ENCODE measurements at regions not wholly inside any gene's neighbourhood (a gene's known extent, or its start where the extent isn't known, plus 50 kb on each side); places are given as distances from the start of the nearest gene placed in this dataset.

DNA sequence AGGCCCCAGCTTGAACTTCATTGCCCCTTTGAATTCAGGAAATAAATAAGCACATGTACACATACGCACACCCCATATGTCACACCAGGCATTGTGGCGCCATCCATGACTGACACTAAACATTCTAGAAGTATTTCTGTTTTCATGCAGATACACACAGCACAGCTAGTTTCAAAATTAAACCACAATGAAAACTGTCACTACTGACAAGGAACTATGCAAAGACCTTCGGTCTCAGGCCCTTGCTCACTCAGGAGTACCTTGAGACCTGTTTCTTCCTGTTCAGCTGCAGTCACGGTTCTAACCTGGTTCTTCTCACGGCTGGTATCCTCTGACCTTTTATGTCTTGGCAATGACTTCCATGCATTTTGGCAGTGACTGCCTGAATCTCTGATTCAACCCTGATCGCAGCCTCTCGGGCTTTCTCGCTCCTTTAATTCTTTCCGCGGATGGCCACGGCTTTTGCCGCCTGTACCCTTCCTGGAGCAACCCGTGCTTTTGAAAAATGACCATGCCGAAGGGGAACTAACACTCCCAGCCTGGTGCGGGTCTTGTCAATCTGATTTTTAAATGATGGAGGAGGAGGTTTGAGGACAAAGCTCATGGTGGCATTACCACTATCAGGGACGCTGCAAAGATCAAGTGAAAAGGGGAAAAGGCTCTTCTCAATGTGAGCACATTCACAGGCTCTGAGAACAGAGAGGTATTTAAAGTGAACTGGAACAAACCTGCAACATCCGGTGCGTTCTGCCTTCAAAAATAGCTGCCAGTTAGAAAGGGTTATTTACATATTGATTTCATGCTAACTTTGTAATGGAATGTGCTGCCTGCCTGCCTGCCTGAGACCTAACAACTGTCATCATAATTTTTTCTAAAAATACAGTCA, 384.6 kb downstream of the RRAGC start:
- Histone ChIP-seq H2BK20ac (ENCODE audit: low read depth, low read length, poor library complexity, severe bottlenecking) (no peak overlapping the region), H3K23me2 (ENCODE audit: insufficient read length, low read depth, low read length, poor library complexity, severe bottlenecking) (peaks cover 8% of the 10 kb centered on the region), H2AFZ (ENCODE audit: low read length) (peak overlapping the region; percentile 15), H4K91ac (ENCODE audit: insufficient read length, low read depth, low read length) (no peak overlapping the region), H3K9me3 (ENCODE audit: control insufficient read depth, low read depth, low read length) (no peaks in the 10 kb centered on the region), H3K79me1 (ENCODE audit: insufficient read depth, low read depth, low read length, poor library complexity, severe bottlenecking) (no peaks in the 10 kb centered on the region), H3K14ac (ENCODE audit: insufficient read depth, low read length) (no peak overlapping the region), H3K56ac (ENCODE audit: insufficient read length, low read depth, low read length) (no peak overlapping the region), H3K4me1 (ENCODE audit: insufficient read depth, low read length) (peaks cover 8% of the 10 kb centered on the region; the same call in 1 of the 2 replicates), H4K5ac (ENCODE audit: insufficient read length, low read depth, low read length) (peak overlapping the region; percentile 7), H2BK12ac (ENCODE audit: insufficient read length, low read depth, low read length) (peak overlapping the region; percentile 71), H3K9ac (ENCODE audit: extremely low read depth, insufficient read length, low read length) (peak overlapping the region; percentile 44), H2AK5ac (ENCODE audit: insufficient read length, low read length) (peak overlapping the region; percentile 11), H3K27ac (ENCODE audit: insufficient read length, low read depth, low read length) (peak overlapping the region; percentile 18), H3K18ac (ENCODE audit: insufficient read length, low read depth, low read length) (no peak overlapping the region), H4K8ac (replicated peaks; ENCODE audit: insufficient read length, low read depth, low read length) (no peak overlapping the region), H2BK120ac (ENCODE audit: low read depth, low read length, poor library complexity, severe bottlenecking) (no peak overlapping the region), H3K4ac (ENCODE audit: low read depth, low read length) (no peak overlapping the region), H3T11ph (ENCODE audit: low read length) (no peak overlapping the region), H3K79me2 (ENCODE audit: insufficient read depth, low read length) (no peaks in the 10 kb centered on the region), H4K20me1 (ENCODE audit: control insufficient read depth, insufficient read depth, insufficient read length) (no peaks in the 10 kb centered on the region), H2BK5ac (ENCODE audit: insufficient read length, low read length) (no peak overlapping the region), H3K23ac (ENCODE audit: insufficient read length, low read depth, low read length) (no peak overlapping the region), H3K4me2 (ENCODE audit: insufficient read depth, insufficient read length, low read length) (peak overlapping the region; percentile 82), H3K27me3 (ENCODE audit: insufficient read depth, low read length) (no peaks in the 10 kb centered on the region), H2BK15ac (ENCODE audit: low read depth, low read length) (no peak overlapping the region)
- H3K27ac Mint-ChIP-seq = peak overlapping the region in 2 of 3 experiments; percentile 26 to 96; a peak in 5 of 7 replicates
- no peak for DNase-seq
- peaks cover 33% of the 10 kb centered on the region for H3K27me3 Mint-ChIP-seq (ENCODE audit: low read depth)
- peaks cover 26 to 29% of the 10 kb centered on the region in 2 experiments for H3K4me1 Mint-ChIP-seq
- peak overlapping the region; percentile 64 to 69 for H3K4me3 Mint-ChIP-seq
- peaks cover 10 to 19% (median 14%) of the 10 kb centered on the region in 3 experiments for H3K36me3 Mint-ChIP-seq (ENCODE audit: insufficient read depth in 1 of 3, low read depth in 3 of 3)
- WGBS (ENCODE audit: extremely low coverage, insufficient read length, low lambda C conversion rate) = no CpG with 5 or more reads among the region's 18 CpGs
- TF ChIP-seq, protein P1, sequence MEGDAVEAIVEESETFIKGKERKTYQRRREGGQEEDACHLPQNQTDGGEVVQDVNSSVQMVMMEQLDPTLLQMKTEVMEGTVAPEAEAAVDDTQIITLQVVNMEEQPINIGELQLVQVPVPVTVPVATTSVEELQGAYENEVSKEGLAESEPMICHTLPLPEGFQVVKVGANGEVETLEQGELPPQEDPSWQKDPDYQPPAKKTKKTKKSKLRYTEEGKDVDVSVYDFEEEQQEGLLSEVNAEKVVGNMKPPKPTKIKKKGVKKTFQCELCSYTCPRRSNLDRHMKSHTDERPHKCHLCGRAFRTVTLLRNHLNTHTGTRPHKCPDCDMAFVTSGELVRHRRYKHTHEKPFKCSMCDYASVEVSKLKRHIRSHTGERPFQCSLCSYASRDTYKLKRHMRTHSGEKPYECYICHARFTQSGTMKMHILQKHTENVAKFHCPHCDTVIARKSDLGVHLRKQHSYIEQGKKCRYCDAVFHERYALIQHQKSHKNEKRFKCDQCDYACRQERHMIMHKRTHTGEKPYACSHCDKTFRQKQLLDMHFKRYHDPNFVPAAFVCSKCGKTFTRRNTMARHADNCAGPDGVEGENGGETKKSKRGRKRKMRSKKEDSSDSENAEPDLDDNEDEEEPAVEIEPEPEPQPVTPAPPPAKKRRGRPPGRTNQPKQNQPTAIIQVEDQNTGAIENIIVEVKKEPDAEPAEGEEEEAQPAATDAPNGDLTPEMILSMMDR (conservative IDR thresholded peaks at IDR 0.05) = no peak
- H3K9me3 Mint-ChIP-seq = peaks cover 17 to 18% of the 10 kb centered on the region in 2 experiments

Data from H9 (cell line).